Left lung (tissue), 4 donors: ENCODE measurements at regions not wholly inside any gene's neighbourhood (a gene's known extent, or its start where the extent isn't known, plus 50 kb on each side); places are given as distances from the start of the nearest gene placed in this dataset.

ENCODE experiments used
- ATAC-seq: fragments of 200-7000 bp; cut with Tn5 transposase; one replicate; pipeline ENCODE4 v1.9.1; 2020; ENCODE audit warnings: moderate library complexity
- DNase-seq, 4 donors: peaks; one replicate each; pipeline ENCODE4 v3.0.0-alpha.2; 2013 to 2020
- H3K27ac ChIP-seq, 2 donors: fragments of 200-600 bp; sonication (generic) in 1 of 2; one replicate each; pipeline versions ENCODE4 v1.5.0 to v1.8.0; 2020 to 2021
- H3K27me3 ChIP-seq, 2 donors: fragments of 200-600 bp; sonication (generic) in 1 of 2; one replicate each; pipeline versions ENCODE4 v1.5.0 to v1.8.0; 2020 to 2021
- H3K36me3 ChIP-seq, 2 donors: fragments of 200-600 bp; sonication (generic) in 1 of 2; one replicate each; pipeline versions ENCODE4 v1.5.0 to v1.8.0; 2020 to 2021
- H3K4me1 ChIP-seq, 2 donors: fragments of 200-600 bp; one replicate each; pipeline ENCODE4 v1.8.0; 2021
- H3K4me3 ChIP-seq, 2 donors: fragments of 200-600 bp; sonication (generic) in 1 of 2; one replicate each; pipeline versions ENCODE4 v1.5.0 to v1.8.0; 2020 to 2021; ENCODE audit warnings: mild to moderate bottlenecking in 1 of 2
- H3K9me3 ChIP-seq, 2 donors: fragments of 200-600 bp; sonication (generic) in 1 of 2; one replicate each; pipeline versions ENCODE4 v1.5.0 to v1.8.0; 2020 to 2021
- CTCF ChIP-seq, 2 donors: fragments of 200-600 bp; sonication (generic) in 1 of 2; IDR thresholded peaks; one replicate each; pipeline versions ENCODE4 v1.5.0 to v1.8.0; 2021; ENCODE audit warnings: antibody characterized with exemption in 2 of 2
- intact Hi-C, 2 donors: fragments of 100-400 bp; cut with DNase I; formaldehyde crosslinking; loops; one replicate each; pipeline versions ENCODE4 v1.11.2 to v1.14.2; 2022
- donor health status: DM: no; HTN: yes; CAD: no.
- donor health status: DM: no; HTN: no; CAD: no.

GRCh38 chr7:113371416-113372043, 253.2 kb upstream of the SMIM30 start:
- peak in 1 of 4 donors; percentile 13 for DNase-seq

GRCh38 chr7:113370910-113371309, 252.6 kb upstream of the SMIM30 start:
- H3K4me3 ChIP-seq: no peak overlapping the region
- no peaks in the 10 kb centered on the region for H3K4me1 ChIP-seq
- no peaks in the 10 kb centered on the region for H3K36me3 ChIP-seq
- no peaks in the 10 kb centered on the region for H3K27me3 ChIP-seq
- no peaks in the 10 kb centered on the region for H3K9me3 ChIP-seq
- DNase-seq: no peak
- intact Hi-C loops: no loop called here
- no peak for TF ChIP-seq CTCF (IDR thresholded peaks at IDR 0.05)
- ATAC-seq: no peak
- H3K27ac ChIP-seq: no peak overlapping the region

More at GRCh38 chr7:113371416-113372043, 253.2 kb upstream of the SMIM30 start:
- no peak for TF ChIP-seq CTCF (IDR thresholded peaks at IDR 0.05)
- ATAC-seq: no peak
- Histone ChIP-seq H3K4me3 (no peak overlapping the region), H3K27ac (no peak overlapping the region), H3K4me1 (no peaks in the 10 kb centered on the region), H3K27me3 (no peaks in the 10 kb centered on the region), H3K9me3 (no peaks in the 10 kb centered on the region), H3K36me3 (no peaks in the 10 kb centered on the region)
- intact Hi-C loops: no loop called here

GRCh38 chr7:113368256-113368655, 249.9 kb upstream of the SMIM30 start:
- DNase-seq: no peak
- intact Hi-C loops: no loop called here
- H3K4me1 ChIP-seq: no peaks in the 10 kb centered on the region
- H3K27me3 ChIP-seq: no peaks in the 10 kb centered on the region
- no peaks in the 10 kb centered on the region for H3K36me3 ChIP-seq
- no peak overlapping the region for H3K4me3 ChIP-seq
- TF ChIP-seq CTCF (IDR thresholded peaks at IDR 0.05): no peak
- no peak overlapping the region for H3K27ac ChIP-seq
- H3K9me3 ChIP-seq: peaks cover 0 to 1% of the 10 kb centered on the region in 2 donors
- ATAC-seq: no peak

GRCh38 chr7:113367041-113367586, 248.8 kb upstream of the SMIM30 start:
- DNase-seq (no peak), ATAC-seq (no peak)
- Histone ChIP-seq H3K27me3 (no peaks in the 10 kb centered on the region), H3K27ac (no peak overlapping the region), H3K9me3 (peaks cover 0 to 1% of the 10 kb centered on the region in 2 donors), H3K36me3 (no peaks in the 10 kb centered on the region), H3K4me1 (no peaks in the 10 kb centered on the region), H3K4me3 (no peak overlapping the region)
- intact Hi-C loops: no loop called here
- no peak for TF ChIP-seq CTCF (IDR thresholded peaks at IDR 0.05)

GRCh38 chr7:113366122-113366521, 247.8 kb upstream of the SMIM30 start:
- H3K27me3 ChIP-seq: no peaks in the 10 kb centered on the region
- no peak overlapping the region for H3K27ac ChIP-seq
- DNase-seq (no peak), ATAC-seq (no peak)
- no peak for TF ChIP-seq CTCF (IDR thresholded peaks at IDR 0.05)
- intact Hi-C loops: no loop called here
- H3K4me3 ChIP-seq: no peak overlapping the region
- no peaks in the 10 kb centered on the region for H3K36me3 ChIP-seq
- H3K4me1 ChIP-seq: no peaks in the 10 kb centered on the region
- peaks cover 0 to 1% of the 10 kb centered on the region in 2 donors for H3K9me3 ChIP-seq
